Large intestine (tissue), 3 donors: ENCODE measurements at regions not wholly inside any gene's neighbourhood (a gene's known extent, or its start where the extent isn't known, plus 50 kb on each side); places are given as distances from the start of the nearest gene placed in this dataset.

Experiments
- DNase-seq, 2 donors: peaks; one replicate each; pipeline versions ENCODE4 v3.0.0 to v3.0.0-alpha.2; 2013
- H3K27ac ChIP-seq: one replicate; pipeline ENCODE4 v1.5.1; 2013; ENCODE audit warnings: low read length
- H3K27me3 ChIP-seq: 2 replicates; pipeline ENCODE4 v1.6.1; 2013; ENCODE audit warnings: low read length; ENCODE audit not compliant: control insufficient read depth, insufficient read depth
- H3K36me3 ChIP-seq: 2 replicates; pipeline ENCODE4 v1.6.1; 2013; ENCODE audit warnings: low read length; ENCODE audit not compliant: control insufficient read depth, insufficient read depth
- H3K4me1 ChIP-seq: one replicate; pipeline ENCODE4 v1.6.1; 2013; ENCODE audit warnings: low read length; ENCODE audit not compliant: control insufficient read depth, insufficient read depth
- H3K4me3 ChIP-seq: one replicate; pipeline ENCODE4 v1.5.1; 2013; ENCODE audit warnings: low read length
- H3K9me3 ChIP-seq: one replicate; pipeline ENCODE4 v1.6.1; 2013; ENCODE audit warnings: mild to moderate bottlenecking, low read depth, low read length, moderate library complexity; ENCODE audit not compliant: control insufficient read depth
- WGBS: methylation state at CpG from one replicate; pipeline ENCODE4 v1.1.5; 2013; ENCODE audit warnings: low lambda C conversion rate; ENCODE audit not compliant: insufficient coverage; 5-methylcytosine and 5-hydroxymethylcytosine counted together

DNA sequence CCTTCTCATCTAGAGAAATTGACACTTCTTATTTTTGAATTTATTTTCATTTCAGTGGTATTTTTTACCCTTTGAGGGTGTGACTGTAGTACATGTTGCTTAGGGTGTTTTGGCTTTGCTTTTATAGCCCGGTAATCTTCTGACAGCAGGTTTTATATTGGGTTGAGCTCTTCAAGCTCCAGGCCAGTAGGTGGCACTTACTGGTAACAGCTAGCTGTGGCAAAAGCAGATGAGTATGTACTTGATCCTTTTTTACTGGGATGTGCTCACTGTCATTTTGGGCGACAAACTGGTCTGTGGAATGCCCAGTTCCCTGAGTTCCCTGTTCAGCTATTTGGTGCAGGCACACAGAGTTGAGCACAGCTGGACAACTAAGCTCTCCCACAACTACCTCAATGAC lies 916.2 kb upstream of the B3GALT2 start:
- Histone ChIP-seq H3K27ac (no peak overlapping the region), H3K27me3 (no peaks in the 10 kb centered on the region), H3K9me3 (no peaks in the 10 kb centered on the region), H3K4me1 (no peaks in the 10 kb centered on the region), H3K4me3 (no peak overlapping the region), H3K36me3 (no peaks in the 10 kb centered on the region)
- no peak for DNase-seq
- WGBS = no CpG with 5 or more reads among the region's 2 CpGs

GRCh38 chr1:194084755-194085154 lies 898.3 kb upstream of the B3GALT2 start:
- no peaks in the 10 kb centered on the region for H3K4me1 ChIP-seq
- H3K27ac ChIP-seq = no peak overlapping the region
- WGBS = 60% methylated on average over 1 of the region's 3 CpGs
- H3K36me3 ChIP-seq = no peaks in the 10 kb centered on the region
- no peak overlapping the region for H3K4me3 ChIP-seq
- DNase-seq = no peak
- no peaks in the 10 kb centered on the region for H3K27me3 ChIP-seq
- H3K9me3 ChIP-seq = peaks cover 2% of the 10 kb centered on the region

- no peak for DNase-seq
- Histone ChIP-seq H3K27ac (no peak overlapping the region), H3K4me1 (no peaks in the 10 kb centered on the region), H3K4me3 (no peak overlapping the region), H3K27me3 (no peaks in the 10 kb centered on the region), H3K9me3 (peaks cover 2% of the 10 kb centered on the region), H3K36me3 (no peaks in the 10 kb centered on the region)
Measured at GRCh38 chr1:194081444-194081843, 895.0 kb upstream of the B3GALT2 start.

DNA sequence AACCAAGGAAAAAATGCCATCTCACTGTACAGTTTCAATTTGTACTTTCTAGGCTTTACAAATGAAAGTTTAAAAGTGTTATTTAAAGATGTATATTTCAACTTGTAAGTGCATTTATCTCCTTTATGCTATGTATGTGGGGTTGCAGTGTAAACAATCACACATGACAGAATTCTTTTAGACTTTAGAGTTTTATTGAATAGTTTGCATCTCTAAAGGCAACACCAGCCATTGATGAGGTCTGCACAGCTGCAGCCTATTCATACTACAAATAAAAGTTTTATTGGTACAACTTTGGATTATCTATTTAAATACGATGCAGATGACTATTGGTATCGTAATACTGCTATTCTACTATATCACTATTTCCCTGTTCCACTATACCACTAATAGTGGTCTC lies 894.4 kb upstream of the B3GALT2 start:
- no CpG with 5 or more reads among the region's 2 CpGs for WGBS
- Histone ChIP-seq H3K27ac (no peak overlapping the region), H3K4me3 (no peak overlapping the region), H3K36me3 (no peaks in the 10 kb centered on the region), H3K4me1 (no peaks in the 10 kb centered on the region), H3K9me3 (peaks cover 2% of the 10 kb centered on the region), H3K27me3 (no peaks in the 10 kb centered on the region)
- no peak for DNase-seq

GRCh38 chr1:194078765-194079164 lies 892.4 kb upstream of the B3GALT2 start:
- H3K27me3 ChIP-seq = no peaks in the 10 kb centered on the region
- no peak for DNase-seq

DNA sequence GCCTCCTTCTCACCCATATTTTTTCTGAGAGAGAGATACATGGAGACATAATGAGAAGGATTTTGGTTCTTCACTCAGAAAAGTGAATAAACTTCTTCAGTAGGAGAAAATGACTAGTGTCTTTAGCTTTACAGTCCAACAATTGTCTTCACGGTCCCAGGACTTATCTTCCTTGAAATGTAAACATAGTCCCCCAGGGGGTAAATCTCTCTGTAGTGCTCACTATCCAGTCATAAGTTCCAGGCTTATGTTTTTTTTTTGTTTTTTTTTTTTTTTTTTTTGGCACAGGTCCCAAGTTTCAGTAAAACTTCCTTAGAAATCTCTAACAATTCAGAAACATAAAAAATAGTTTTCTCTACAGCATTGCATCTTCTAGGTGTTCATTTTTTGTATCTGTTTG lies 890.2 kb upstream of the B3GALT2 start:
- no peak overlapping the region for H3K27ac ChIP-seq
- H3K4me3 ChIP-seq = no peak overlapping the region
- no peaks in the 10 kb centered on the region for H3K4me1 ChIP-seq
- no peaks in the 10 kb centered on the region for H3K9me3 ChIP-seq
- H3K27me3 ChIP-seq = no peaks in the 10 kb centered on the region
- DNase-seq = no peak
- no peaks in the 10 kb centered on the region for H3K36me3 ChIP-seq
- WGBS = 33% methylated on average over 1 of the region's 1 CpG

More at GRCh38 chr1:194078765-194079164, 892.4 kb upstream of the B3GALT2 start:
- H3K36me3 ChIP-seq = no peaks in the 10 kb centered on the region
- 100% methylated on average over 1 of the region's 1 CpG for WGBS
- H3K27ac ChIP-seq = no peak overlapping the region
- H3K9me3 ChIP-seq = no peaks in the 10 kb centered on the region
- no peaks in the 10 kb centered on the region for H3K4me1 ChIP-seq
- no peak overlapping the region for H3K4me3 ChIP-seq

GRCh38 chr1:194073833-194074232 lies 887.4 kb upstream of the B3GALT2 start:
- no CpG with 5 or more reads among the region's 3 CpGs for WGBS
- H3K4me3 ChIP-seq = no peak overlapping the region
- DNase-seq = no peak
- no peaks in the 10 kb centered on the region for H3K27me3 ChIP-seq
- H3K9me3 ChIP-seq = no peaks in the 10 kb centered on the region
- no peaks in the 10 kb centered on the region for H3K36me3 ChIP-seq
- no peak overlapping the region for H3K27ac ChIP-seq
- no peaks in the 10 kb centered on the region for H3K4me1 ChIP-seq

DNA sequence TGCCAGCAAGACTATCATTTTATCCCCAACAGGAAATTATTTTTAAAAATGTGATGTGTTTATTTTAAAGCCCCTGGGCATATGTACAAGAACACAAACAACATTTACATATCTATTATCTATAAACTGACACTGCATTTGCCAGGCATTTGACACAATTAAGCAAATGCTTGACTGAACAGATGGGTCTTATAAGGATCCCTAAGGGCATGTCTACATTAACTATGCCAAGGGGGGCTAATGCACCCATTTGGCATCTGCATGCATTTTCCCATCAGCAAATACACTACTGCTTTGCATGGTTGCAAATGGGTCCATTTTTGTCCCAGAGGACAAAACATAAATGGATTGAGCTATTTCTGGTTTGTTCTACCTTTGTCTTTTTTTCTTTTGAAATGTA lies 884.8 kb upstream of the B3GALT2 start:
- no peaks in the 10 kb centered on the region for H3K4me1 ChIP-seq
- H3K9me3 ChIP-seq = no peaks in the 10 kb centered on the region
- no peak overlapping the region for H3K27ac ChIP-seq
- no peak overlapping the region for H3K4me3 ChIP-seq
- DNase-seq = no peak
- no peaks in the 10 kb centered on the region for H3K36me3 ChIP-seq
- H3K27me3 ChIP-seq = no peaks in the 10 kb centered on the region

DNA sequence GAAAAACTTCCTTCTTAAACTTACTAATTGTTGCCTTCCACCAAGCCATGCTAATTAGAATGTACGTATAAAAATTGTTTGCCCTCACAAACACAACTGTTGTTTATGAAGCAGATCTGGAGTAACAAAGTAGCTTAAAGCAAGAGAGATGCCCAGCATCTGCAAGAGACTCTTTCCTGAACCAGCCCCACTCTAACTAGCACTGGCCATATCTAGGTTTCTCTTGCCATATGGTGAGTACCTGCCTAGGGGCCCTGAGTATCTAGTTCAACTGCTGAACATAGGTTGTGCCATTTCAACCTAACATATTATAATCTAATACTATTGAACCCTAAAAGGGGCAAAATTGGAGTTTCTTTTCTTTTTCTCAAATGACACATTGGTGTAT lies 883.4 kb upstream of the B3GALT2 start:
- Histone ChIP-seq H3K27ac (no peak overlapping the region), H3K4me1 (no peaks in the 10 kb centered on the region), H3K4me3 (no peak overlapping the region), H3K36me3 (no peaks in the 10 kb centered on the region), H3K27me3 (no peaks in the 10 kb centered on the region), H3K9me3 (no peaks in the 10 kb centered on the region)
- no peak for DNase-seq
- no CpG with 5 or more reads among the region's 1 CpG for WGBS

DNA sequence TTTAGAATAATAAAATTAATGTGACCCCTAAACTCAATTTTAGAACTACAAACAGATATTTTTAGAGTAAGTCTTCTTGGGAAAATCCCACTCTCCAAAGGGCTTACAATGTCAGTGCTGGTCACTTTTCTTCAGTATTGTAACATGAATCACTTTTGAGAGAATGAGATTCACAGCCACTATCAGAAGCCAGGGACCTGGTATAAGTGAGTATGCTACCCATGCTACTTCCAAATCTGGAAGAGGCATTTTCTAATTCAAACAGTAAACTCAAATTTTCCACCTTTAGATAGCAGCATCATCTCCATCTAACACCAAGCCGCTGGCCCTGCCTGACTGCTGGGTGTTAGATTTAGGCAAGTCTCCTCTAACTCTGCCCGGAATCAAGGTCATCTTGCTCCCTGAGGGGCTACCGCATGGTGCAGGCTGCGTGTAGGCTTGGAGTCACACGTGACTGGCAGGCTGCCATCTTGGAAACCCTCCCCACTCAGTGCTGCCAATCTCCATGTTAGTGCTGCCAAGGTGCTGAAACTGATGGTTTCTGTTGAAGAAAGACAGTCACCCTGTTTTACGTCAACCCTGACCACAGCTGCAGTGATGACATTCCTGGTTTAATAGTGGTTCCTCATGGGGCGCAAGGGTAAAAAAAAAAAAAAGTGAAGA lies 882.9 kb upstream of the B3GALT2 start:
- H3K4me1 ChIP-seq = no peaks in the 10 kb centered on the region
- no peak overlapping the region for H3K4me3 ChIP-seq
- no CpG with 5 or more reads among the region's 7 CpGs for WGBS
- no peak overlapping the region for H3K27ac ChIP-seq
- DNase-seq = no peak
- no peaks in the 10 kb centered on the region for H3K9me3 ChIP-seq
- H3K36me3 ChIP-seq = no peaks in the 10 kb centered on the region
- H3K27me3 ChIP-seq = no peaks in the 10 kb centered on the region

- Histone ChIP-seq H3K27ac (no peak overlapping the region), H3K4me3 (no peak overlapping the region), H3K9me3 (no peaks in the 10 kb centered on the region), H3K27me3 (no peaks in the 10 kb centered on the region), H3K36me3 (no peaks in the 10 kb centered on the region), H3K4me1 (no peaks in the 10 kb centered on the region)
- no CpG with 5 or more reads among the region's 5 CpGs for WGBS
- no peak for DNase-seq
Measured at GRCh38 chr1:194068446-194069167, 882.2 kb upstream of the B3GALT2 start.
